GM06990 (cell line): ENCODE measurements at regions not wholly inside any gene's neighbourhood (a gene's known extent, or its start where the extent isn't known, plus 50 kb on each side); places are given as distances from the start of the nearest gene placed in this dataset.
"Not testable (repeated sequence)": the region's sequence is repeated elsewhere in the genome, so short reads cannot be mapped to it uniquely, and the experiment has no call there.

Source experiments
- DNase-seq: peaks from one replicate; pipeline ENCODE4 v3.0.0-alpha.2; 2011; ENCODE audit not compliant: insufficient read length; ENCODE audit errors: extremely low read depth
- H3K27me3 ChIP-seq: replicated peaks from 2 replicates; pipeline ENCODE4 v1.6.0; 2011; ENCODE audit warnings: low read length; ENCODE audit not compliant: control insufficient read depth, insufficient read depth
- H3K36me3 ChIP-seq: 2 replicates; pipeline ENCODE4 v1.5.1; 2011; ENCODE audit warnings: low read length; ENCODE audit not compliant: control insufficient read depth, insufficient read depth
- H3K4me3 ChIP-seq: replicated peaks from 2 replicates; pipeline ENCODE4 v1.5.1; 2011; ENCODE audit warnings: low read depth, mild to moderate bottlenecking, control low read depth, low read length
- CTCF ChIP-seq: IDR thresholded peaks from 2 replicates; pipeline ENCODE4 v1.5.1; 2011; ENCODE audit warnings: low read length, control low read depth, mild to moderate bottlenecking, inconsistent platforms; ENCODE audit not compliant: insufficient read depth, poor library complexity, severe bottlenecking

DNA sequence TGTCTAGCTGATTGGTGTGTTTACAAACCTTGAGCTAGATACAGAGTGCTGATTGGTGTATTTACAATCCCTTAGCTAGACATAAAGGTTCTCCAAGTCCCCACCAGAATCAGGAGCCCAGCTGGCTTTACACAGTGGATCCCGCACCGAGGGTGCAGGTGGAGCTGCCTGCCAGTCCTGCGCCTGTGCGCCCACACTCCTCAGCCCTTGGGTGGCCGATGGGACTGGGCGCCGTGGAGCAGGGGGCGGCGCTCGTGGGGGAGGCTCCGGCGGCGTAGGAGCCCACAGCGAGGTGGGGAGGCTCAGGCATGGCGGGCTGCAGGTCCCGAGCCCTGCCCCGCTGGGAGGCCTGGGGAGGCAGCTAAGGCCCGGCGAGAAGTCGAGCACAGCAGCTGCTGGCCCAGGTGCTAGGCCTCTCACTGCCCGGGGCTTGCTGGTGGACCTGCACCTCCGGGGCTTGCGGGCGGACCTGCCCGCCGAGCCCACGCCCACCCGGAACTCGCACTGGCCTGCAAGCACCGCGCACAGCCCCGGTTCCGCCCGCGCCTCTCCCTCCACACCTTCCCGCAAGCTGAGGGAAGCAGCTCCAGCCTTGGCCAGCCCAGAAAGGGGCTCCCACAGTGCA lies 51.0 kb upstream of the CDYL start:
- H3K36me3 ChIP-seq, H3K27me3 ChIP-seq, H3K4me3 ChIP-seq, DNase-seq: not testable (repeated sequence)

DNA sequence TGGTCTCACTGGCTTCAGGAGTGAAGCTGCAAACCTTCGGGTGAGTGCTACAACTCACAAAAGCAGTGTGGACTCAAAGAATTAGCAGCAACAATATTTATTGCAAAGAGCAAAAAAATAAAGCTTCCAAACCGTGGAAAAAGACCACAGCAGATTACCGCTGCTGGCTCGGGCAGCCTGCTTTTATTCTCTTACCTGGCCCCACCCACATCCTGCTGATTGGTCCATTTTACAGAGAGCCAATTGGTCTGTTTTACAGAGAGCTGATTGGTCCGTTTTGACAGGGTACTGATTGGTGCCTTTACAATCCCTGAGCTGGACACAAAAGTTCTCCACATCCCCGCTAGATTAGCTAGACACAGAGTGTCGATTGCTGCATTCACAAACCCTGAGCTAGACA lies 51.5 kb upstream of the CDYL start:
- not testable (repeated sequence) for H3K27me3 ChIP-seq, DNase-seq, H3K4me3 ChIP-seq, H3K36me3 ChIP-seq

DNA sequence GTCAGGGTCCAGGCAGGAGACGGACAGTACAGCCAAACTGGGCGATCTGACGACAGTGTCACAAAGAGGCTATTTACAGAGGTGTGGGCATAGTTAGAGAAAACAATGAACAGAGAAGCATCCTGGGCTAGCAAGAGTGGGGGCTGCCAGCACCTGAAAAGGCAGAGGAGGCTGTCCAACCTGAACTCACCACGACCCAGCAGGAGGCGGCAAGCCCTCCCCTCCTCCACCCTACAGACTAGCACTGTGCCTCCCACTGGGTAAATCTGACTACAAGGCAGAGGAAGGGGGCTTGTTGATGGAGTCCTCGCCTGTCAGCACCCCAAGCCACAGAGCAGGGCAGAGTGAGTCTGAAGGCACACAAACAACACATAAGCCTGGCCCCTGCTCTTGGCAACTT lies 52.8 kb upstream of the CDYL start:
- no peaks in the 10 kb centered on the region for H3K27me3 ChIP-seq
- no peak for TF ChIP-seq CTCF
- no peak overlapping the region for H3K4me3 ChIP-seq

GRCh38 chr6:4721368-4721767 lies 54.8 kb upstream of the CDYL start:
- not testable (repeated sequence) for H3K27me3 ChIP-seq, DNase-seq, H3K4me3 ChIP-seq, H3K36me3 ChIP-seq

More for the DNA sequence above, 52.8 kb upstream of the CDYL start:
- H3K36me3 ChIP-seq, result no peaks in the 10 kb centered on the region
- DNase-seq, result no peak

DNA sequence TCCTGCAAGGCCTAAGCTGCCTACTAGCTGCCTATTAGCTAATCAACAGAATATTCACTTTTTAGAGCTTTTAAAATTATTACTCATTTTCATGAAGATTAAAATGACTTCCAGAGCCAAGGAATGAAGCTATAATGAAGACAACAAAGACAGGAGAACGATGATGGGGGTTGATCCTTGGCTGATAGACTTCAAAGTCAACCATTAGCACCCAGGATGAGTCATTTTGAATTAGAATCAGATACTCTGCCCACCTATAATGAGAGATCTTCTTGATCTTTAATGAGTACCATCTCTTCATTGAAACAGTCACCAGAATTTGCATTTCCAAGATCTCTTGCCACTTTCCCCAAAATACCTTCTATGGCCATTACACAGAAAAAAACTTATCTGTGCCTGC lies 56.7 kb upstream of the CDYL start:
- Histone ChIP-seq H3K27me3 (no peaks in the 10 kb centered on the region), H3K36me3 (no peaks in the 10 kb centered on the region), H3K4me3 (no peak overlapping the region)
- no peak for TF ChIP-seq CTCF
- DNase-seq, result no peak

- H3K27me3 ChIP-seq, result no peaks in the 10 kb centered on the region
- no peak overlapping the region for H3K4me3 ChIP-seq
- H3K36me3 ChIP-seq, result no peaks in the 10 kb centered on the region
- TF ChIP-seq CTCF, result no peak
- no peak for DNase-seq
Measured at GRCh38 chr6:4717856-4718255, 58.3 kb upstream of the CDYL start.

DNA sequence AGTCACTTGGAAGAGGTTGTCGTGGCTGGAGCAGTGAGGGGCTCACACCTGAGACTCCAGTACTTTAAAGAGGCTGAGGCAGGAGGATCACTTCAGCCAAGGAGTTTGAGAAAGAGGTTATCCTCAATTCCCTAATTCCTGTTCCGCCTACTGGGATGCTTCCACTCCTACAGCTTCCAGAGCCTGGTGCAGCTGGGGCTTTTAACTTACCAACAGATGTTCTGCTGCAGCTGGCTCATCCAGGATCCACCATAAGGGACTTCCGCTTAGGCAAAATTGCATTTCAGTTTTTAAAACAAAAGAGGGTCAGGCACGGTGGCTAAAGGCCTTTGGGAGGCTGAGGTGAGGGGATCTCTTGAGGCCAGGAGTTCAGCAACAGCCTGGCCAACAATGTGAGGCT lies 59.1 kb upstream of the CDYL start:
- Histone ChIP-seq H3K4me3 (no peak overlapping the region), H3K36me3 (no peaks in the 10 kb centered on the region), H3K27me3 (no peaks in the 10 kb centered on the region)
- no peak for DNase-seq
- no peak for TF ChIP-seq CTCF
